Esophagus muscularis mucosa (tissue), 4 donors: ENCODE measurements at regions not wholly inside any gene's neighbourhood (a gene's known extent, or its start where the extent isn't known, plus 50 kb on each side); places are given as distances from the start of the nearest gene placed in this dataset.

Experiments
- CTCF ChIP-seq, 3 experiments: fragments of 200-600 bp in 2 of 3; fragments of 450-650 bp in 1 of 3; sonication (generic) in 2 of 3; IDR thresholded peaks; one replicate each; pipeline ENCODE4 v1.5.1; 2017 to 2019; ENCODE audit warnings: antibody characterized with exemption in 3 of 3, mild to moderate bottlenecking in 2 of 3, moderate library complexity in 1 of 3
- EP300 ChIP-seq: sonication (generic); formaldehyde crosslinking; IDR thresholded peaks from one replicate; pipeline ENCODE4 v1.6.1; 2017; ENCODE audit warnings: antibody characterized with exemption
- POLR2A ChIP-seq: fragments of 450-650 bp; IDR thresholded peaks from one replicate; pipeline ENCODE4 v1.6.1; 2017; ENCODE audit warnings: antibody characterized with exemption, moderate library complexity, mild to moderate bottlenecking, low read depth
- POLR2AphosphoS5 ChIP-seq, 2 donors: sonication (generic); formaldehyde crosslinking; IDR thresholded peaks; one replicate each; pipeline ENCODE4 v1.6.1; 2017; ENCODE audit warnings: antibody characterized with exemption in 2 of 2

- no peak for TF ChIP-seq CTCF (IDR thresholded peaks at IDR 0.05)
- no peak for TF ChIP-seq EP300
- no peak for TF ChIP-seq POLR2A
- TF ChIP-seq POLR2AphosphoS5 (IDR thresholded peaks at IDR 0.05) = no peak
Measured at GRCh38 chr7:53609185-53609584, 573.8 kb downstream of the POM121L12 start.
